GM18868 (cell line): ENCODE measurements at regions not wholly inside any gene's neighbourhood (a gene's known extent, or its start where the extent isn't known, plus 50 kb on each side); places are given as distances from the start of the nearest gene placed in this dataset.

Experiments used
- ATAC-seq: cut with Tn5 transposase; IDR thresholded peaks from one replicate; pipeline ENCODE4 v1.9.1; 2021; ENCODE audit warnings: mild to moderate bottlenecking, moderate library complexity; ENCODE audit not compliant: unreplicated experiment

- no peak for ATAC-seq
Observed at GRCh38 chr6:5946701-5947100, 60.0 kb downstream of the NRN1 start.

DNA sequence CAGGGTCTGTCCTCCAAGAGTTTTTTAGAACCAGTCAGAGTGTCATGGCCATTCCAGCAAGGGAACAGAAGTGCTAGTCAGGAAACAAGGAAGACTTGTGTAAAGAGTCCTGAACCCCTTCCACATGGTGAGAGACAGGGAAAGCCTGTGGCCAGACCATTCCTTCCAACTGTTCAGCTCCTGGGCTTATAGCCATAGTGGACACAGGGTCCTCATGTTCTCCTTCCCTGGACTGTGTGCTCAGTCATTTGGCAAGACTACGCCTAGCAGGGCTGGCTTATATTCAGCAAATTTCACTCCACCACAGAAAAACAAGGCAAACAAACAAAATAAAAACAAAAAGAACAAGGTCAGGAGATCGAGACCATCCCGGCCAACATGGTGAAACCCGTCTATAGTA is 60.5 kb downstream of the NRN1 start:
- no peak for ATAC-seq

DNA sequence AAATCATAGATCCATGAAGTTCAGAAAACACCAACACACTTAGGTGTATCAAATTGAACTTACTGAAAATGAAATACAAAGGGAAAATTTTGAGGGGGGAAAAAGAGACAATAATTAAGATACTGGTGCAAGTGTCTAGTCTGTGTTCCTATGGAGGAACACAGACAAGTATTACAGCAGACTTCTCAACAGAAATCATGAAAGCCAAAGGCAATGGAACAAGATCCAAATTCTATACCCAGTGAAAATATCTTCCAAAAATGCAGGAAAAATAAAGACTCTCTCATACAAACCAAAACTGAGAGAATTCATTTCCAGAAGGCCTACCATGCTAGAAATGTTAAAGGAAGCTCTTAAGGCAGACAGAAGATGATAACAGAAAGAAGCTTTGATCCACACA is 63.1 kb downstream of the NRN1 start:
- ATAC-seq = no peak

GRCh38 chr6:5942591-5942990 is 64.1 kb downstream of the NRN1 start:
- ATAC-seq = no peak

DNA sequence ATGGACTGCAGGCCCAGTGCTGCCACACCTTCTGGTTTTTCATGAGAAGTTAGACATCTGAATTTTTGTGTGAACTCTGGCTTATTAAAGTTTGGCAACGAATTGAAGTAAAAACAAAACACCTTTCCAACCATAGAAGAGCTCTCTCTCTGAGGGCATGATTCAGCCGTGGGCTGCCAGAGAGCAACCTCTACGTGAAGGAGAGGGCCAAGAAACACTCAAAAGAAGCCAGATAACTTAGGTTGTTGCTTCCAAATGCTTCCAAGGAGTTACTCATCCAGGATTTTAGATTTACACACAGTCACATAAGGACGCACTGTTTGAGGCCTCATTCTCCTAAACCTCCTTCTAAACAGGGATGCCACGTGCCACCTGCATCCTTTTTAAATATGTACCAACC is 65.5 kb downstream of the NRN1 start:
- no peak for ATAC-seq

DNA sequence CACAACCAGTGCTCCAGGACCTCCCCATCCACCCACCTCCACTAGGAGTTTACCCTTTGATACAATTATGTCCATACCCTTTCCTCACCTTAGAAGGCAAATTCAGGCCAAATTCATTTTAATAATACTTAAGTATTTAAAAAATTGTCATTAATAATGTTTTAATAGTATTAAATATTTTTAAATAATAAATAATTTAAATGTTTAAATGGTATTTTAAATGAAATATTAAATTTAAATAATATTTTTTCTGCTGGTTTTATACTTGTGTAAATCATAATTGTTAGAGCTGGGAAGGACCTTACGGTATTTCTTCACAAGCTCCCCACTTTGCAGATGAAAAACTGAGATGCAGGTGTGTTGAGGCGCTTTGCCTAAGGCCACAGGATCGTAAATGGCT is 67.8 kb downstream of the NRN1 start:
- ATAC-seq = no peak

- ATAC-seq = no peak
Observed at GRCh38 chr6:5937936-5938706, 68.6 kb downstream of the NRN1 start.

GRCh38 chr6:5937169-5937909 is 69.4 kb downstream of the NRN1 start:
- ATAC-seq = no peak

GRCh38 chr6:5936631-5937030 is 70.1 kb downstream of the NRN1 start:
- ATAC-seq = no peak

DNA sequence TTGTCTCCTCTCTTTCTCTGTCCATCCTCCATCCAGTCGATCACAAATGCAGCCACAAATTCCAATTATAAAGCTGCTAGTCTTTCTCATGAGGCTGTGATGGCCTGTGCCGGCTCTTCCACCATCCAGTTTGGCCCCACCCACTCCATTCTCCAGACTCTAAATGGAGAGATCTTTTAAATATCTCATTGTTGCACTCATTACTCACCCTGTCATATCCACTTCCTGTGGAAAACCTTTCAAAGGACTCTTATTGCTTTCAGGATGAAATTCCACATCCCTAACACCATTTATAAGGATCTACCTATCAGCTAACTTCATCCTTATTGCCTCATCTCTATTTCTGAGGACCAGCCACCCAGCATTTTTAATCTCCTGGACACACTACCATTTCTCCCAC is 70.6 kb downstream of the NRN1 start:
- ATAC-seq = no peak

DNA sequence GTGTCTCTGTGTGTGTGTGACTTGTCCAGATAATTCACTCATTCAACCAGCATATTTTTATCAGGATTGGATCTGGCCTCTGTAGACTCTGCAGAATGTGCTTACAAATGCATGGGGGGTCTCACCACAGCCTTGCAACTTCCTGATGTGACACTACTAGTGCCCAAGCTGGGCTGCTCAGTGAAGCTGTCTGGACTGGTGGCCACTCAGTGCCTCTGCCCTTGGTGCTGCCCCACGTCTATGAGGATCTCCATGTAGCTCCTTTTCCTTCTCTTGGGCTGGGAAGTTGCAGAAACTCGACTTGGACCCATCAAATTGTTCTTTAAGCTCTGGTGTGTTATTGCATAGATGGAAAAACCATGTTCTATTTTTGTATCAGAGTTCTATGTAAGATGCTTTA is 75.8 kb downstream of the NRN1 start:
- no peak for ATAC-seq

DNA sequence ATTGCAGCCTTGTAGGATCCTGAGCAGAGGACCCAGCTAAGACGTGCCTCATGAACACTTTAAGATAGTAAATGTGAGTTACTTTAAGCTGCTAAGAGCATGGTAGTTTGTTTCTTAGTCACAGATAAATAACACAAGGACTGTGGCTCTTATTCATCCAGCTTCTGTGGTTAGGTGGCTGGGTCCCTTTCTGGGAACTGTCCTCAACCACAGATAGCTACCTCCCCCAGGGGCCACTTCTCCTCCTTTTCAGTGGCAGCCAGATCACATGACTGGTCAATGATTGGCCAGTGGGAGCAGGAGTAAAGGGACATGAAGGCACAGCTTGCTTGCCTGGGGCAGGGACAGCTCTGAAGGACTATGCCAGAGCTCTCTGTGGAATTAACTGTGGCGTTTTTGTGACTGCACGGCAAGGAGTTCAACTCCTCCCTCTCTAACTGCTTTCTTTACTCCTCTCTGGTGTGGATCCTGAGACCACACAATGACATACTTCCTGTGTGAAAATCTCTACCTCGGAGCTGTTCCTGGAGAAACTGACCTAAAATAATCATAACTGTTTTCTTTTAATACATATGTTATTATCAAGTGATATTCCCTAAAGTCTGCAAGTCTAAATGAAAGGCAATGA is 76.5 kb downstream of the NRN1 start:
- ATAC-seq = no peak

- ATAC-seq = no peak
Observed at GRCh38 chr6:5923840-5924239, 82.9 kb downstream of the NRN1 start.

GRCh38 chr6:5922230-5922629 is 84.5 kb downstream of the NRN1 start:
- ATAC-seq = no peak

- no peak for ATAC-seq
Observed at GRCh38 chr6:5909721-5910120, 97.0 kb downstream of the NRN1 start.

DNA sequence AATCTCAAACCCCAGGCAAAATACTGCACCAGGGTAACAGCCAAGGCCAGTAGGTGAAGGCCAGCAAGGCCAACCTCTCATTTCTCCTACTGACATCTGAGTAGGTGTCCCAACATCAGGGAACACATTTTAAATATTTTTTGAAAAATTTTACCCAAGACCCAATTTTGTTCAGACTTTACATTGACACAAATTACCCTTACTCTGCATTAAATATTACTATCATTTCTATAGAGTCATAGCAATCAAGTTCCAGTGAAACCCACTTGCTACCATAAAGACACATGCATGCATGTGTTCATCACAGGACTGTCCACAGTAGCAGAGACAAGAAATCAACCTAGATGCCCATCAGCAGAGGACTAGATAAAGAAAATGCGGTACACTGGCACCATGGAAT is 99.9 kb downstream of the NRN1 start:
- no peak for ATAC-seq

GRCh38 chr6:5906340-5906670 is 100.4 kb downstream of the NRN1 start:
- no peak for ATAC-seq

DNA sequence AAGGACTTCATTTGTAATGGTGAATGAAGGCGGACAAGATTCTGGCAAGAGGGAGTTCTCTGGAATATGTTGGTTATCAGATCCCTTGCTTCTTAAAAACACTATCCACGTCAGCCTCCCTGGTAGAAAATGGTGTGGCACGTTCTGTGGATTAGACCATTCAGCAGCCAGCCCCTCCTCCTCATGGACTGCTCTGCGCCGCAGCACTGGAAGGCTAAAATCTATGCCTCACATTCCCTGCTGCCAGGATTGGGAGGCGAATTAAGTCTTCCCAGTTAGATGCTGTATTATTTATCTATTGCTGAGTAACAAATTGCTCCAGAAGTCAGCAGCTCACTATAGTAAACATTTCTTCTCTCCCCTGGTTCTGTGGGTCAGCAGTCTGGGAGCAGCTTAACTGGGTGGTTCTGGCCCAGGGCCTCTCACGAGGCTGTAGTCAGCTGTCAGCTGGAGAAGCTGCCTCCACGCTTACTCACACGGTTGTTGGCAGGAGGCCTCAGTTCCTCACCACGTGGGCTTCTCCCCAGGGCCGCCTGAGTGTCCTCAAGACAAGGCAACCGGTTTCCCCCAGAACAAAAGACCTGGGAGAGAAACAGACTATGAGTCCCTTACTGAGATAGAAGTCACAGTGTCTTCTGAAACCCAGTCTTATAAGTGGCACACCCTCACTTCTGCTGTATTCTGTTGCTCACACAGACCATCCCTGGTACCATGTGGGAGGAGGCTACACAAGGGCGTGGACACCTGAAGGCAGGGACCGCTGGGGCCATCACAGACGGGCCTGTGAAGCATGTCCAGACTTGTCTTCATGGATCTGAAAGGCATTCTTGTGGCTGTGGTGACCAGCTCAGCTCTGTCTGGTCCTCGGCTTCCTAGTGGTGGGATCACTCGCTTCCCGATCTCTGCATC is 101.0 kb downstream of the NRN1 start:
- ATAC-seq = no peak

- ATAC-seq = no peak
Observed at GRCh38 chr6:5904532-5904931, 102.2 kb downstream of the NRN1 start.

- ATAC-seq = no peak
Observed at GRCh38 chr6:5899216-5900045, 107.3 kb downstream of the NRN1 start.
